ENCODE measurements at regions not wholly inside any gene's neighbourhood (a gene's known extent, or its start where the extent isn't known, plus 50 kb on each side); places are given as distances from the start of the nearest gene placed in this dataset.

DNA sequence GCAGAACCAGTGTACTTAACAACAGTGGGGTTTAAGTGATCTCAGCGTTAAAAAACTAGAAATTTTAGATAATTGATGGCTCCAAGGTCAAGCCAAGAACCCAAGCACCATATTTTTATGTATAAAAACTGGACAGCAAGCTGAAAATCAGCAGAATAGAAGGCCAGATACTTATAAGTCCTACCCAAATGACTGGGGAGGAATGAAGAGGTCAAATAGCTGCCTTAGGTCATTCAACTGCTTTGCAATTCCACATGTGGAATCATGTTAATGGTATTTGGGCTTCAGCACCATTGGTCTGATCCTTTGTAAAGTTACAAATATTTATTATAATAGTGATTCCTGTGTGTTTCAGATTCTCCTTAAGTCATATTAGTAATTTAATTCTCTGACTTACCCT lies 108.4 kb downstream of the FAT3 start:
- Histone ChIP-seq H3K4me3 (no peak overlapping the region), H3K36me3 (no peaks in the 10 kb centered on the region), H3K4me1 (ENCODE audit: insufficient read depth) (no peaks in the 10 kb centered on the region), H3K9me3 (no peaks in the 10 kb centered on the region), H3K27ac (no peak overlapping the region), H3K27me3 (no peaks in the 10 kb centered on the region)
- TF ChIP-seq EP300 (IDR thresholded peaks at IDR 0.05) (no peak), POLR2A (IDR thresholded peaks at IDR 0.05) (no peak)
- TF ChIP-seq, protein P1, sequence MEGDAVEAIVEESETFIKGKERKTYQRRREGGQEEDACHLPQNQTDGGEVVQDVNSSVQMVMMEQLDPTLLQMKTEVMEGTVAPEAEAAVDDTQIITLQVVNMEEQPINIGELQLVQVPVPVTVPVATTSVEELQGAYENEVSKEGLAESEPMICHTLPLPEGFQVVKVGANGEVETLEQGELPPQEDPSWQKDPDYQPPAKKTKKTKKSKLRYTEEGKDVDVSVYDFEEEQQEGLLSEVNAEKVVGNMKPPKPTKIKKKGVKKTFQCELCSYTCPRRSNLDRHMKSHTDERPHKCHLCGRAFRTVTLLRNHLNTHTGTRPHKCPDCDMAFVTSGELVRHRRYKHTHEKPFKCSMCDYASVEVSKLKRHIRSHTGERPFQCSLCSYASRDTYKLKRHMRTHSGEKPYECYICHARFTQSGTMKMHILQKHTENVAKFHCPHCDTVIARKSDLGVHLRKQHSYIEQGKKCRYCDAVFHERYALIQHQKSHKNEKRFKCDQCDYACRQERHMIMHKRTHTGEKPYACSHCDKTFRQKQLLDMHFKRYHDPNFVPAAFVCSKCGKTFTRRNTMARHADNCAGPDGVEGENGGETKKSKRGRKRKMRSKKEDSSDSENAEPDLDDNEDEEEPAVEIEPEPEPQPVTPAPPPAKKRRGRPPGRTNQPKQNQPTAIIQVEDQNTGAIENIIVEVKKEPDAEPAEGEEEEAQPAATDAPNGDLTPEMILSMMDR (IDR thresholded peaks at IDR 0.05) = no peak
- intact Hi-C loops (cut with DNase I) = no loop called here
- 12 to 24% (median 16%) methylated on average over 1 of the region's 1 CpG for WGBS, 3 donors
- DNase-seq = no peak

DNA sequence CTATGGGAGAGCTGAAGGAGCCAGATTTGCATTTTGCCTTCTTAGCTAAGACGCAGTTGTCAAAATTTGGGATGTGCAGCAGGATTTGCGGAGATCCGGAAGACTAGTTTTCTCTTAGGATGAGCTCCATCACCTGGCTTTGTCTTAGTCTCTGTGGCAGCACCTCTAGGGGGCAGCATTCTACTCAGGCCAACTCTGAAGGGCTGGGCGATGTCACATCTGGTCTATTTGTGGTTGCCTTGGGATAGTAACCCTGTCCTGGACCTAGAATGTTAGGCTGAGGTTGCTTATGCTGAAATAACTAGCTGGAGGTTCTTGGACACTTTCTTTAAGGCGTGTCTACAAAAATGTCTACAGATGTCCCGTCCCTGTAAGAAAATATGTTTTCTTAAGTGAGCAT lies 116.2 kb downstream of the FAT3 start:
- no peak for TF ChIP-seq EP300 (IDR thresholded peaks at IDR 0.05)
- TF ChIP-seq, protein P1 (IDR thresholded peaks at IDR 0.05) = no peak
- Histone ChIP-seq H3K36me3 (no peaks in the 10 kb centered on the region), H3K27me3 (no peaks in the 10 kb centered on the region), H3K27ac (no peak overlapping the region), H3K9me3 (no peaks in the 10 kb centered on the region), H3K4me1 (ENCODE audit: insufficient read depth) (no peaks in the 10 kb centered on the region), H3K4me3 (no peak overlapping the region)
- no peak for DNase-seq
- WGBS, 3 donors = 91 to 98% (median 95%) methylated on average over 6 of the region's 6 CpGs
- intact Hi-C loops (cut with DNase I) = no loop called here

DNA sequence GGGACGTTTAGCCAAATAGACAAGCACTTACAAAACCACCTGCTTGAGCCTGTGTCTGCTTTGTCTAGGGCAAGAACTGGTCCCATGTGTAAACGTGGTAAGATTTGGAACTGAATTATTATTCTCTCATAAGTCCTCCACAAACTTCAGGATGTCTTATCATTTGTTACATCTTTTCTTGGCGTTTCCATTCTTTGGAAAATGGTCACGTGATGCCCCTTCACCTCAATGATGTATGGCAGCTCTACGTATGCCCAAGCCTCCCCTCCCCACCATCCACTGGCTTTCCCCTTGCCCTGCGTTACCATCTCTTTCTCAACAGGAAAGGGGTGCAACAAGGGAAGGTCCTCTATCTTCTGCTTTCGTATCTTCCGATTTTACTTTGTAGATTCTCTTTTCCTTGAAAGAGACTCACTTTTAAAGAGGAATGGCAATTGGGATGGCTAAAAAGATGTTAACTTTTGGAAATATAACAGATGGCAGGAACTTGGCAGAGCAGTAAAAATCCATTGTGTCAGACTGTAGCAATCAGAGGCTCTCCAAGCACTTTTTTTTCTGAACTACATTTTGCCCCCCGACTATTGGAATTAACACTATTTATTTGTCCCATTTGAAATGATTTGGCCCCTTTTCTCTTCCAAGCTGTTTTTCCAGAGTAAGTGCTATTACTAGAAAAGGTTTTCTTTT lies 117.6 kb downstream of the FAT3 start:
- no peaks in the 10 kb centered on the region for H3K27me3 ChIP-seq
- WGBS, 3 donors = 75 to 80% (median 78%) methylated on average over 9 of the region's 9 CpGs
- intact Hi-C loops (cut with DNase I) = no loop called here
- H3K27ac ChIP-seq = no peak overlapping the region
- TF ChIP-seq POLR2A (IDR thresholded peaks at IDR 0.05) = no peak
- no peak for TF ChIP-seq EP300 (IDR thresholded peaks at IDR 0.05)
- no peak overlapping the region for H3K4me3 ChIP-seq
- H3K9me3 ChIP-seq = no peaks in the 10 kb centered on the region
- no peak for DNase-seq
- no peaks in the 10 kb centered on the region for H3K4me1 ChIP-seq (ENCODE audit: insufficient read depth)
- no peaks in the 10 kb centered on the region for H3K36me3 ChIP-seq

DNA sequence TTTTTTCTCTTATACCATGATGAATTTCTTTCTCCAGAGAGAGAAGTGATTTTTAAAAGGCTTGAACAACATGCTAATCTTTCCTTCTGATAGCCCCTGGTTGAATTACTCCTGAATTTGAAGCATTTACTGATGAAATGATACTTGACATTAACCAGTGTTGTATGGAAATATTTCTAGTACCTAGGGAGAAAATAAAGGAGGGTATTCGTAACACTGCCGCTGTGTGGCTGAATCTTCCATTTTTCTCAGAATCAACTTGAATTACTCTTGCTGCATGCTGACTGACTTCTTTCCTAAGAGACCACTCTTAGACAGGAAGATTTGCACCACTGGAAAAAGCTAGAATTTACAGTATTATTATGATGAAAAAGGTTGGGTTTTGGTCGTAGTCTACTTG lies 118.3 kb downstream of the FAT3 start:
- H3K27ac ChIP-seq = no peak overlapping the region
- no peak overlapping the region for H3K4me3 ChIP-seq
- TF ChIP-seq POLR2A (IDR thresholded peaks at IDR 0.05) (no peak), EP300 (IDR thresholded peaks at IDR 0.05) (no peak)
- TF ChIP-seq, protein P1 (IDR thresholded peaks at IDR 0.05) = no peak
- no peaks in the 10 kb centered on the region for H3K9me3 ChIP-seq
- no peaks in the 10 kb centered on the region for H3K4me1 ChIP-seq (ENCODE audit: insufficient read depth)
- DNase-seq = no peak
- 65 to 72% (median 68%) methylated on average over 3 of the region's 3 CpGs for WGBS, 3 donors
- H3K36me3 ChIP-seq = no peaks in the 10 kb centered on the region
- no peaks in the 10 kb centered on the region for H3K27me3 ChIP-seq
- intact Hi-C loops (cut with DNase I) = no loop called here

DNA sequence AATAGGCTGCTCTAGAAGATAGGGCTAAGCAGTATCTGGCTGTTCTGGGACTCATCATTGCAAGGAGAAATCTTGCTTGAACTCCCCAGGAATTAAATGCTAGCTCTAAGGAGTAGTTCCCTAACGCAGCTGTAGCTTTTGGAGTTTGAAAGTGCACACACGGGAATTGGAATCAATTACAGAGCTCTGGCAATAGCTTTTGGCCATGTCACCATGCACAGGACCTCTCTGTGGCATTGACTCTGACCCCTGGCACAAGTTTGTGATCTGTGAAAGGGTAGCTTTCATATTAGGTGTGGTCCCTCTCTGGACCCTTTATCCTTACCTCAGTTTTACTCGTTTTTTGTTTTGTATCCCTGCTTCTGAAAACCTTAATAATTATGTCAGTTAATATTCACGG lies 121.6 kb downstream of the FAT3 start:
- Histone ChIP-seq H3K9me3 (no peaks in the 10 kb centered on the region), H3K27me3 (no peaks in the 10 kb centered on the region), H3K4me3 (no peak overlapping the region), H3K4me1 (ENCODE audit: insufficient read depth) (no peaks in the 10 kb centered on the region), H3K27ac (no peak overlapping the region), H3K36me3 (no peaks in the 10 kb centered on the region)
- intact Hi-C loops (cut with DNase I) = no loop called here
- TF ChIP-seq EP300 (IDR thresholded peaks at IDR 0.05) (no peak), POLR2A (IDR thresholded peaks at IDR 0.05) (no peak)
- TF ChIP-seq, protein P1 (IDR thresholded peaks at IDR 0.05) = no peak
- no peak for DNase-seq
- WGBS, 3 donors = 73 to 86% (median 75%) methylated on average over 4 of the region's 4 CpGs
